NCI-H1694 (cell line): ENCODE measurements at regions not wholly inside any gene's neighbourhood (a gene's known extent, or its start where the extent isn't known, plus 50 kb on each side); places are given as distances from the start of the nearest gene placed in this dataset.

Experiments
- DNase-seq: peaks from one replicate; lab custom pipeline; 2025; lab: John Stamatoyannopoulos, UW

DNA sequence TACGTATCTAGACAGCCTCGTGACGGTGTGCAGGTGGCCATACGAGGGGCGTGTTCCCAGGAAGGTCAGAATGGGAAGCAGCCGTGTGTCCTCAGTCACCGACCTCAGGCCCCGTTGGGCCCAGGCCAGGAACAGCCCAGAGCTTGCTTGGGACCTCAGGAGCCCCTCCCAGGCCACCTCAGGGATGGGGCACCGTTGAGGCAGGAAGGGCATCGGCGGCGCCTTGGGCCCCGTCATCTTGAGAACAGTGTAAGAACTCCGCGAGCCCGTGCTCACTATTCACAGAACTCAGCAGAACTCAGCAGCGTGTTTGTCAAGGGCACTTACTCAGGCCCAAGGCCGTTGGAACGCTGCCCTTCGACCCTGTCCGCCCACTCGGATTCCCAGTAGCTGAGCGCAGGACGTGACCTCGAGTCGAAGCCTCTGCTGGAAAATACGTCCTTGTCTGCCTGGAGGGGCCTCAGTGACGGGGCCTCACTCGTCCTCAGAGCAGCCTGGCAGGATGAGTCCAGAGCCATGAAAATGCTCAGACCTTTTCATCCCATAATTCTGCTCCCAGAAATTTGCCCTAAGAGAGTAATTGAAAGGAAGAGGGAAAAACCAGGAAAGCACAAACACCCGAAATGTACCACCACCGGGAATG lies 1134.8 kb downstream of the BRD1 start:
- DNase-seq, result no peak

GRCh38 chr22:48691431-48691851 lies 1136.2 kb downstream of the BRD1 start:
- DNase-seq, result no peak

GRCh38 chr22:48690583-48691317 lies 1136.9 kb downstream of the BRD1 start:
- no peak for DNase-seq

GRCh38 chr22:48689206-48689605 lies 1138.5 kb downstream of the BRD1 start:
- DNase-seq, result no peak

GRCh38 chr22:48688366-48688765 lies 1139.3 kb downstream of the BRD1 start:
- no peak for DNase-seq

DNA sequence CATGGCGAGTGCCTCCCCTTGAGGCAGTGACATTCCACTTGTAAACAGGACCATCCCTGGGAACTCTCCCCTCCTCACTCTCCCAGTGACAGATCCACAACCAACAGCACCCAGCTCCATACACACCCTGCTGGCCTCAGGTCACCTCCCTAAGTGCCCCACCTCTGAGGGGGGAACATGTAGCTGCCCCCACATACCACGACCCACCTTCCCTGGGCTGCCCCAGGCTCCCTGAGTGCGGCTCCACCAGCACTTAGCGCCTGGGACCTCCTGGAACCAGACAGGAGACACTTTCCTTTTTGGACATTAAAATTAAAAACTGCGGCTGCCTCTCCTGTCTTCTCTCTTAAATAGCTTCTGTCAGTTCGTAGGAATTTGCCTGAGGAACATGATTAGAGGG lies 1140.1 kb downstream of the BRD1 start:
- DNase-seq, result no peak

DNA sequence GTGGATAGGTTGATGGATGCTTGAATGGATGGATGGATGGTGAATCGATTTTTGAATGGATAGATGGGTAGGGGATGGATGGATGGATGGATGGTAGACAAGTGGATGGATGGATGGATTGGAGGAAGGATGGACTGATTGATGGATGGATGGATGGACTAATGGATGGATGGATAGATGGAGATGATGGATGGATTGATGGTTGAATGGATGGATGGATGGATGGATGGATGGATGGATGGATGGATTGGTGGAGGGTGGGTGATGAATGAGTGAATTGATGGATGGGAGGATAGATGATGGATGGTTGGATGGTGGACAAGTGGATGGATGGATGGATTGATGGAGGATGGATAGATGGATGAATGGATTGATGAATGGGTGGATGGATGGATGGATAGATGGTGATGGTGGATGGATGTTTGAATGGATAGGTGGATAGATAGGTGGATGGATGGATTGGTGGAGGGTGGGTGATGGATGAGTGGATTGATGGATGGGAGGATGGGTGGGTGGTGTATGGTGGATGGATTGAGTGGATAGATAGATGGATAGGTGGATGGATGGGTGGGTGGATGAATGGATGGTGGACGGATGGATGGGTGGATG lies 1140.9 kb downstream of the BRD1 start:
- no peak for DNase-seq

- no peak for DNase-seq
These were observed 1141.9 kb downstream of the BRD1 start for GRCh38 chr22:48685767-48686166.

- DNase-seq, result no peak
These were observed 1144.0 kb downstream of the BRD1 start for GRCh38 chr22:48683640-48684039.

GRCh38 chr22:48682504-48682903 lies 1145.2 kb downstream of the BRD1 start:
- DNase-seq, result no peak

DNA sequence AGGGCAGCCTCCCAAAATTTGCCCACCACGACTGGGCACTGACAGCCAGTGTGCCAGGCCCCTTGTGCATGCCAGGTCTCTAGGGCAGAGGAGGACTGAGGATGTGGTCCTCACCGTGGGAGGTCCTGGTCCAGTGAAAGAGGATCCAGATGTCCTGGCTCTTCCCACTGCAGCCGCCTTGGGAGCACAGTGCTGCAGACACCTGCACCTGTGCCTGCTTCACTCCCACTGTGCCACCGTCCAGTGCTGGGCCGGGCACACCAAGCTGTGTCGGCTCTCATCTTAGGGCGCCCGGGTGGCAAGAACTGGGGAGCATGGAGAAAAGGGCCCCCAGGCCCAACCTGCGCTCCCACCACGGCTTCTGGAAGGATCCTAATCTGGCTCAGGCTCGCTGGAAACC lies 1147.1 kb downstream of the BRD1 start:
- DNase-seq, result no peak

DNA sequence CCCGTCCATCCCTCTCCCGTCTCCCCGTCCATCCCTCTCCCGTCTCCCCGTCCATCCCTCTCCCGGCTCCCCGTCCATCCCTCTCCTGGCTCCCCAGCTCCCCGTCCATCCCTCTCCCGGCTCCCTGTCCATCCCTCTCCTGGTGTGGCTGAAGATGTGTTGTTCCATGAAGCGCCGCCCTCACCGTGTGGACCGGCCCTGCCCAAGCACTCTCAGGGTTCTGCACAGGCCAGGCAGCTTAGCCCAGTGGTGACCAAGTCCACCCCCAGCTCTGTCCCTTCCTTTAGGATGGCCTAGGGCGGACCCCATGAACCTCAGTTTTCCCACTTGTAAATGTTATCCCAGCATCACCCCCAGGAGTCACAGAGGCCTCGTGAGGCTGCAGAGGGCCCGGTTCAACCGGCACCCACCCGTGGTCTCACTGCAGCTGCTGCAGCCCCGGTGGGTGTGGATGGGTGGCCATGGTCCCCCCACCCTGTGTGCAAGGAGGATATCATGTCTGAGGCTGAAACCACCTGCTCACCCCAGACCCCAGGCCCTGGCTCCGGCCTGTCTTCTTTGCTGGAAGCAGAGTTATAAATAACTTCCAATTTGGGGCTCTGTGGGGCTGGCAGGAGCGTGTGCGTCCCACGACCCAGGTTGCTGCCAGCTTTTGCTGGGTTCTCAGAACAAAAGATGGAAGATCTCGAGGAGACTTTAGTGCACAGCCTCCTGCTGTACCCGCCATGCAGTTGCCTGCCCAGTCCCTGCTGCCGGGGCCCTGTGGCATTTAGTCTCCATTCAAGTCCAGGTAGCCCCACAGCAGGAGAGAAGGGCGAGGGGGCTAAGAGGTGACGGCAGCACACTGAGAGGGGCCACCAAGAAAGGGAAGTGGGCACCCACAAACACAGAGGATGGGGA lies 1147.8 kb downstream of the BRD1 start:
- DNase-seq, result no peak

- no peak for DNase-seq
These were observed 1149.2 kb downstream of the BRD1 start for GRCh38 chr22:48678171-48679135.

DNA sequence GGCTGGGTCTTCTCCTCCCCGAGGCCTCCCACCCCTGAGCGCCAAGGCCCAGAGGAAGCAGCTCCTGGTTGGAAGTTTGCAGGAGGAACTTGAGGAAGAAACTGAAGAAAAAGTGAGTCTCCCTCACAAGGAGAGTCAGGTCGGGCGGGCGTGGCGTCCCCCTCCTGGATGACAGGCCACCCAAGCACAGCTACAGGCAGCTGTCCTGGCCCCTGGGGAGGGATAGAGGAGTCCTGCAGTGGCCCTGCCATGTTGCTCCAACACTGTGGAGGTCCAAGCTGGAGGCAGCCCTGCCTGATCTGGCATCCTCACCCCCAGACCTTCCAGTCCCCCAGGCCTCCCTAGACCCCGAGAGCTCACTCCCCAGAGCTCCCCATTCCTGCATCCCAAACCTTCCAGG lies 1150.1 kb downstream of the BRD1 start:
- DNase-seq, result no peak

DNA sequence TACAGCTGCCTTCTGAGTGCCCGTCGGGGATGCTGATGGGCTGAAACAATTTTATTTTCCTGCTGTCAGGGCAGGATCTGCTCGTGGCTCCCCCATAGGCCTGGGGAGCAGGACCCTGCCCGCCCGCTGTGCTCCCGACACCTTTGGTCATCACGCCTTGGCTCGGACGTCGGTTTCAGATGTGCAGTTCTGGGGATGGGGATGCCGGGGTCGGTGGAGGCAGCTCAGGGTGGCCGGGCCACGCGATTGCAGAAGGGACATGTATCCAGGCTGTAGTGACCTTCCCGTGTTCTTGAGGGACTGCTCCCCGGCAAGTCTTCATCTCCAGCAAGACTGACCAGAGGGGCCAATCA lies 1150.5 kb downstream of the BRD1 start:
- no peak for DNase-seq

GRCh38 chr22:48676266-48677167 lies 1151.2 kb downstream of the BRD1 start:
- no peak for DNase-seq

DNA sequence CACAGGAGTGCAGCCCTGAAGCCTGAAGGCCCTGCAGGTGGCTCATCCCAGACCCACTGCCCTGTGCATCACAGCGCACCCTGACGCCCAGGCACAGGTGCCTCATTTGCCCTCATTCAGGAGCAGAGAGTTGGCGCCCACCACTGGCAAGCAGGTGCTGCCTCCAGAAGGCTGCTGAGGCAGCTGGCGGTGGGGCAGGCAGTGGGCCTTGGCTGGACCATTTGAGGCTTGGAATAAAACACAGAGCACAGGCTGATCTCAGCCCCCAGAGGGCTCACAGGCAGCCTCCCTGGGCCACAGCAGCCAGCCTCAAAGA lies 1151.9 kb downstream of the BRD1 start:
- no peak for DNase-seq

GRCh38 chr22:48675141-48675829 lies 1152.4 kb downstream of the BRD1 start:
- no peak for DNase-seq

DNA sequence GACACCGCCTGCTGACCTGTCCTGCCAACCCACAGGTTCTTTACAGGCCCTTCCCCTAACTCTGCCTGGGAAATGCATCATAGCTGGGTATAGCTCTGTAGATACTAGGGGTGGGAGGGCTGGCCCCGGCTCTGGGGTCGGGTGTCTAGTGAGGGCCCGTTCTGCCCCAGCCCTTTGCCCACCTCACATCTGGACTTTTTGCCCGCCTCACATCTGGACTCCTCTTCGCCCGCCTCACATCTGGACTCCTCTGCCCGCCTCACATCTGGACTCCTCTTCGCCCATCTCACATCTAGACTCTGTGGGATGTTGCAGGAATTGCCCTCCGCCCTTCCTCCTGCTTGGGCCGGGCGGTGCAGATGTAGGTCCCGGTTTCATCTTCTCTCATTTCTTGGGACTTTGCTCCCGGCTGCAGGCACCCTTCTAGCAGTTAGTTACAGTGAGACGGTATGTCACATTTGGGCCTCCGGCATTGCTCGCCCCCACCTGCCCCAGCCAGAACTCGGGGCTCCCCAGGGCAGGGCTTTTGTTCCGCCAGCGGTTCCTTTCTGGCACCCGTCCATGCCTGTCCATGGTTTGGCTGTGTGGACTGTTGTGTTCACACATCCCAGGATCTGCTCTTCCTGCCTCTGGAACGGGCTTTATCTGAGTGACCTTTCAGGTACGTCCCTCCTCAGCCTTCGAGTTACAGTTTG lies 1153.7 kb downstream of the BRD1 start:
- no peak for DNase-seq
